ENCODE measurements at regions not wholly inside any gene's neighbourhood (a gene's known extent, or its start where the extent isn't known, plus 50 kb on each side); places are given as distances from the start of the nearest gene placed in this dataset.

DNA sequence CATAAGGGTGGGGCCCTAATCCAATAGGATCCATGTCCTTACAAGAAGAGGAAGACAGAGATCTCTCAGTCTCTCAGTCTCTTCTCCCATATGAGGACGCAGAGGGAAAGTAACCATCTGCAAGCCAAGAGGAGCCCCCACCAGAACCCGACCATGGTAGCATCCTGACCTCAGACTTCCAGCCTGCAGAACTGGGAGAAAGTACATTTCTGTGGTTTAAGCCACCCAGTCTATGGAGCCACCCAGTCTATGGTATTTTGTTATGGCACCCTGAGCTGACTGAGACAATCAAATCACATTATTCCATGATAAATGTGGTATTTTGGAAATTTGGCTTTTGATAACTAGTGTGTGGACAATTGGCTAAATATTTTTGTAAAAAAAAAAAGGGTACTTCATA lies 101.5 kb upstream of the TMC3 start:
- no peaks in the 10 kb centered on the region for H3K9me3 Mint-ChIP-seq
- no peak overlapping the region for H3K27ac ChIP-seq (ENCODE audit: insufficient read length, low read depth, low read length)

More for the DNA sequence above, 101.5 kb upstream of the TMC3 start:
- H2AFZ ChIP-seq (ENCODE audit: low read length) = no peak overlapping the region
- H3K4me2 ChIP-seq (ENCODE audit: insufficient read depth, insufficient read length, low read length) = no peak overlapping the region
- H3K23ac ChIP-seq (ENCODE audit: insufficient read length, low read depth, low read length) = no peak overlapping the region
- H3K4me1 Mint-ChIP-seq = peaks cover 0 to 5% of the 10 kb centered on the region in 2 experiments; a peak in 2 of 4 replicates
- H3K9me3 ChIP-seq (ENCODE audit: control insufficient read depth, low read depth, low read length) = no peaks in the 10 kb centered on the region
- no peak overlapping the region for H4K91ac ChIP-seq (ENCODE audit: insufficient read length, low read depth, low read length)
- H3K14ac ChIP-seq (ENCODE audit: insufficient read depth, low read length) = no peak overlapping the region
- no peak overlapping the region for H3K18ac ChIP-seq (ENCODE audit: insufficient read length, low read depth, low read length)
- TF ChIP-seq, protein P1, sequence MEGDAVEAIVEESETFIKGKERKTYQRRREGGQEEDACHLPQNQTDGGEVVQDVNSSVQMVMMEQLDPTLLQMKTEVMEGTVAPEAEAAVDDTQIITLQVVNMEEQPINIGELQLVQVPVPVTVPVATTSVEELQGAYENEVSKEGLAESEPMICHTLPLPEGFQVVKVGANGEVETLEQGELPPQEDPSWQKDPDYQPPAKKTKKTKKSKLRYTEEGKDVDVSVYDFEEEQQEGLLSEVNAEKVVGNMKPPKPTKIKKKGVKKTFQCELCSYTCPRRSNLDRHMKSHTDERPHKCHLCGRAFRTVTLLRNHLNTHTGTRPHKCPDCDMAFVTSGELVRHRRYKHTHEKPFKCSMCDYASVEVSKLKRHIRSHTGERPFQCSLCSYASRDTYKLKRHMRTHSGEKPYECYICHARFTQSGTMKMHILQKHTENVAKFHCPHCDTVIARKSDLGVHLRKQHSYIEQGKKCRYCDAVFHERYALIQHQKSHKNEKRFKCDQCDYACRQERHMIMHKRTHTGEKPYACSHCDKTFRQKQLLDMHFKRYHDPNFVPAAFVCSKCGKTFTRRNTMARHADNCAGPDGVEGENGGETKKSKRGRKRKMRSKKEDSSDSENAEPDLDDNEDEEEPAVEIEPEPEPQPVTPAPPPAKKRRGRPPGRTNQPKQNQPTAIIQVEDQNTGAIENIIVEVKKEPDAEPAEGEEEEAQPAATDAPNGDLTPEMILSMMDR (conservative IDR thresholded peaks at IDR 0.05) = no peak
- WGBS (ENCODE audit: extremely low coverage, insufficient read length, low lambda C conversion rate) = no CpG with 5 or more reads among the region's 2 CpGs
- no peak overlapping the region for H3T11ph ChIP-seq (ENCODE audit: low read length)
- no peak overlapping the region for H2BK120ac ChIP-seq (ENCODE audit: low read depth, low read length, poor library complexity, severe bottlenecking)
- H3K27me3 Mint-ChIP-seq (ENCODE audit: low read depth) = no peaks in the 10 kb centered on the region
- H2BK5ac ChIP-seq (ENCODE audit: insufficient read length, low read length) = no peak overlapping the region
- no peak overlapping the region for H3K56ac ChIP-seq (ENCODE audit: insufficient read length, low read depth, low read length)
- no peak overlapping the region for H2BK12ac ChIP-seq (ENCODE audit: insufficient read length, low read depth, low read length)
- H2BK20ac ChIP-seq (ENCODE audit: low read depth, low read length, poor library complexity, severe bottlenecking) = no peak overlapping the region
- no peak overlapping the region for H3K4me3 Mint-ChIP-seq
- no peak overlapping the region for H2BK15ac ChIP-seq (ENCODE audit: low read depth, low read length)
- H3K9ac ChIP-seq (ENCODE audit: extremely low read depth, insufficient read length, low read length) = no peak overlapping the region
- no peaks in the 10 kb centered on the region for H3K79me2 ChIP-seq (ENCODE audit: insufficient read depth, low read length)
- H3K4me1 ChIP-seq (ENCODE audit: insufficient read depth, low read length) = no peaks in the 10 kb centered on the region
- H3K27me3 ChIP-seq (ENCODE audit: insufficient read depth, low read length) = no peaks in the 10 kb centered on the region
- H4K20me1 ChIP-seq (ENCODE audit: control insufficient read depth, insufficient read depth, insufficient read length) = no peaks in the 10 kb centered on the region
- H3K79me1 ChIP-seq (ENCODE audit: insufficient read depth, low read depth, low read length, poor library complexity, severe bottlenecking) = no peaks in the 10 kb centered on the region
- no peaks in the 10 kb centered on the region for H3K36me3 Mint-ChIP-seq (ENCODE audit: insufficient read depth in 1 of 3, low read depth in 3 of 3)
- no peak overlapping the region for H3K4ac ChIP-seq (ENCODE audit: low read depth, low read length)
- H3K27ac Mint-ChIP-seq = no peak overlapping the region
- no peak overlapping the region for H4K5ac ChIP-seq (ENCODE audit: insufficient read length, low read depth, low read length)
- no peak overlapping the region for H2AK5ac ChIP-seq (ENCODE audit: insufficient read length, low read length)
- H4K8ac ChIP-seq (replicated peaks; ENCODE audit: insufficient read length, low read depth, low read length) = no peak overlapping the region
- no peaks in the 10 kb centered on the region for H3K23me2 ChIP-seq (ENCODE audit: insufficient read length, low read depth, low read length, poor library complexity, severe bottlenecking)
- no peak for DNase-seq

Measured in H9 (cell line).